ENCODE measurements at regions not wholly inside any gene's neighbourhood (a gene's known extent, or its start where the extent isn't known, plus 50 kb on each side); places are given as distances from the start of the nearest gene placed in this dataset.
"Not testable (repeated sequence)": the region's sequence is repeated elsewhere in the genome, so short reads cannot be mapped to it uniquely, and the experiment has no call there.

GRCh38 chr6:55955684-55956083 is 80.3 kb upstream of the BMP5 start:
- no peak for DNase-seq

DNA sequence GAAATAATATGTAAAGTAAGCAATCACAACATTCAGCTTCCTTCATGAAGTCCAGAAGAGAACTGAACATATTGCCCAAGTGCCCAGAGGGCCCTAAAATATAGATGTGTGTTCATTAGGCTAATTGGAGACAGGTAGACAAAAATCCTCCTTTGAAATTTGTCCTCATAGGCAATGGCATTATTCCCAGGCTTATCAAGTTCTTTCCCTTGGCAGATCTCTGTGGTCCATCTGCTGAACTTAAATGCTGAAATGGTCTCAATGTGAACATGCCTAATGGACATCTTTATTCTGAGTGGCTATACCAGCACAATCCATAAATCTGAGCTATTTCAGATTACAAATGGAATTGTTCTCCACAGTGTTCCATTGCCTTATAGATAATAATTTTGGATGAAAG is 79.0 kb upstream of the BMP5 start:
- DNase-seq = no peak

DNA sequence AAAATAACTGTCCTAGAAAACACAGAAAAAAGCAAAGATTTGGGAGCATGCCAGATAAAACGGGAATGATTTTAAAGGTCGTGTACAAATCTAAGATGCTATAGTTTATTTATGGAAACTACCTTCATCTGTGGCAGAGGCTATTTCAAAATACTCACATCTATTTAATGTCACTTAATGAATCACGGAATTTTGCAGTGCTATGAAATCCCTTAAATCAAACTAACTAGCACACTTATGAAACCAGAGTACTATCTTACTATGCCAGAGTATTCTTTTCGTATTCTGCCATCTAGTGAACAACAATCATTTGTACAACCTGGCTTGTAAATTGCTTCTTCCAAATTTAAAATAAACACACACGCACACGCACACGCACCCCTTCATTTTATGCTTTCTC is 77.9 kb upstream of the BMP5 start:
- DNase-seq = no peak

DNA sequence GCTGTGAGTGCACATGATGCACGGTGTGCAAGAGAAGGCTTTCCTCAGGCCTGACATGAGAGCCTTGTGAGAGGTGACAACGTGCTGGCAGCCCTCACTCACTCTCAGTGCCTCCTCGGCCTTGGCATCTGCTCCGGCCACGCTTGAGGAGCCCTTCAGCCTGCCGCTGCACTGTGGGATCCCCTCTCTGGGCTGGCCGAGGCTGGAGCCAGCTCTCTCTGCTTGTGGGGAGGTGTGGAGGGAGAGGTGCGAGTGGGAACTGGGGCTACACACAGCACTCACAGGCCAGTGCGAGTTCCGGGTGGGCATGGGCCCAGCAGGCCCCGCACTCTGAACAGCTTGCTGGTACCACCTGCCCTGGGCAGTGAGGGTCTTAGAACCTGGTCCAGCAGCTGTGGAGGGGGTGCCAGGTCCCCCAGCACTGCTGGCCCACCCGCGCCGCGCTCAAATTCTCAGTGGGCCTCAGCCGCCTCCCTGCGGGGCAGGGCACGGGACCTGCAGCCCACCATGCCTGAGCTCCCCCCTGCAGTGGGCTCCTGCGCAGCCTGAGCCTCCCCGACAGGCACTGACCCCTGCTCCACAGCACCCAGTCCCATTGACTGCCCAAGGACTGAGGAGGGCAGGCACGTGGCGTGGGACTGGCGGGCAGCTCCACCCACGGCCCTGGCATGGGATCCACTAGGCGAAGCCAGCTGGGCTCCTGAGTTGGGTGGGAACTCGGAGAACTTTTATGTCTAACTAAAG is 74.9 kb upstream of the BMP5 start:
- no peak for DNase-seq

DNA sequence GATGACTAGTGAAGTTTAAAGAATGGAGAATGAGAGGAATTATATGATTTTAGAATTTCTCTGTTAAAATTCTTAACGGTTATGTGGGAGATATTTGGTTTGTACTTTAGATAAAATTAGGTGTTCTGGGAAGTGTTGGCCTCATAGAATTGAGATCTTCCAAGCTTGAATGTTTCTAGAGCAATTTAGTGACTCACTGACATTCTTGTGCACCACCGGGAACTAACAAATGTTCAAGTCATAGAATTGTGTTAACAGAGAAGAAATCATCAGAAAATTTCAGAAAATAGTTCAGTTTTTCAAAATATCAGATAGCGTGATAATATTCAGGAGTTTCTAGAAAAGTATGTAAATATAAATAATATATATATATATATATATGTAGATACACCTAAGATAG is 67.9 kb upstream of the BMP5 start:
- no peak for DNase-seq

GRCh38 chr6:55941702-55942101 is 66.3 kb upstream of the BMP5 start:
- no peak for DNase-seq

DNA sequence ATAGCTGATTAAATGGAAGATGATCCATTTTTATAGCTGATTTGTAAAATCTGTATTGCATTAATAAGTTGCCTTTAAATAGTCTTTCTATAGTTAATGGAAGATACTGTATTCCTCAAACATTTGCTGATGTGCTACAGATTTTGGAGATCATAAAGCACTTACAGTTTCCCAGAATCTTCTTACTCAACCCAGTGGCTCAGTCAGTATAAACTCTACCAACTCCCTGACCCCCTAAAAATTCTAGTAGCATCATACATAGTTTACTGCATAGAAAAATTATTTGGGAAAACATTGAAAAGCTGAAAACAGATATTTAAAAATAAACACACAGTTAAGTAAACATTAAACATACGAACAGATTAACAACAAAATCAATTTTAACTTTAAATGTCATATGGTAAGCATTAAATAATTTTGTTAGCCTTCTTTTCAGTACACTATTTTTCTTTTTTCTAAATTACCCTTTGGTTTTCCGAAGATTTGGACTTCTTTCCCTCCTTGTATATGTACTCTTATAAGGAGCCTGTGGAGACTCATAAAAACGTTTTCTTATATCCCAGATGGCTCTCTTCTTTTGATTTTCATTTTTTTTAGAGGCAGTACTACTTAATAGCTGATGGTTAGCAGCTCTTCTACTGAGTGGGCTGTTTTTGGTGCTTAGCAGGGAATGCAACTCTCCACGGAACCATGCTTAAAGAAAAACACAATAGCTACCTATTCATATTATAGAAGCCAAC is 62.7 kb upstream of the BMP5 start:
- no peak for DNase-seq

DNA sequence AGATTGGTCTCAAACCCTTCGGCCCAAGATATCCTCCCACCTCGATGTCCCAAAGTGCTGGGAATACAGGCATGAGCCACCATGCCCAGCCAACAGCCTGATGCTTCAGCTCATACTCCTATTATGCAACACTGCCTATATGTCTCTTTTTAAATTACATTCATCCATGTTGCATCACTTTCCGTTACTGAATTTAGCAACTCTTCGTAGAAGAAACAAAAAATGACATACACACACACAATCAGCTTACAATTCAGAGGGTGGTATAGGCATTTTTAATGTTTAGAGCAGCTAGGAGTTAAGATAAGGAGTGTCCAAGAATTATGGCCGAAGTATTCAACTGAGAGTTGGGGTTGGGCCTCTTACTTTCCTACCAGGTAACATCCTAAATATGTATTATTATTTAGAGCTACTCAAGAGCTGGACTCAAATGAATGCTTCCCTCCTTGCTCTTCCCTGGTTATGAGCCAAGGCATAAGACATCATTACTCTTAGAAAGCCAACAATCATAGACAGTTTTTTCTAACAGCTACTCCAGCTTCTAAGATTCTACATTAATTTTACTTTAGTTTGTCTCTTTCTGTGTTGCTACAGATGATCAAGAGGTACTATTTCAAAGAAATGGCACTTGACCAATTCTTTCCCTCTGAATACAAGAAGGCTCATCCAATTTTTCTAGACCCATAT is 62.0 kb upstream of the BMP5 start:
- no peak for DNase-seq

- no peak for DNase-seq
Observed at GRCh38 chr6:55931101-55931500, 55.7 kb upstream of the BMP5 start.

DNA sequence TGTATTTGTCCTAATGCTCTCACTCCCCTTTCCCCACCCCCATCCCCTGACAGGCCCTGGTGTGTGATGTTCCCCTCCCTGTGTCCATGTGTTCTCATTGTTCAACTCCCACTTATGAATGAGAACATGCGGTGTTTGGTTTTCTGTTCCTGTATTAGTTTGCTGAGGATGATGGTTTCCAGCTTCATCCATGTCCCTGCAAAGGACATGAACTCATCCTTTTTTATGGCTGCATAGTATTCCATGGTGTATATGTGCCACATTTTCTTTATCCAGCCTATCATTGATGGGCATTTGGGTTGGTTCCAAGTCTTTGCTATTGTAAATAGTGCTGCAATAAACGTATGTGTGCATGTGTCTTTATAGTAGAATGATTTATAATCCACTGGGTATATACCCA is 52.3 kb upstream of the BMP5 start:
- not testable (repeated sequence) for DNase-seq

DNA sequence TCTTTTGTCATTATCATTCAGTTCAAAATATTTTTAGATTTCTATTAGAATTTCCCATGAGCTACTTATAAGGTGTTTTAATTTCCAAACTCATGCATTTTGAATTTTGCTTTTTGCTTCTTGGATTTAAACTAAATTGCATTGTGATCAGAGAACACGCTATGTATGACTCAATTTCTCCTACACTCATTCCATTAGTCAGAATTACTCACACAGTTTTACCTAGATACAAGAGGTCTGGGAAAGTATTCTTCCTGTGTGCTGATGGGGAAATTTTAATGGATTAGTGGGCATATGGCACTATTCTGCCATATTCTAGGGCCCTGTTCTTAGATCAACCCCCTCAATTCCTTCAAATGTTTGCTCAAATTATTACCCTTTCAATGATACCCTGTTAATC is 49.9 kb upstream of the BMP5 start:
- DNase-seq = no peak

Data from NCI-H748 treated with DMSO at 0.1 percent for 48 hours (cell line).